ENCODE measurements at regions not wholly inside any gene's neighbourhood (a gene's known extent, or its start where the extent isn't known, plus 50 kb on each side); places are given as distances from the start of the nearest gene placed in this dataset.

- Mint-ChIP-seq H3K4me1 (no peaks in the 10 kb centered on the region), H3K9me3 (peaks cover 81% of the 10 kb centered on the region), H3K27ac (no peak overlapping the region), H3K4me3 (no peak overlapping the region), H3K27me3 (ENCODE audit: low read depth) (peaks cover 9% of the 10 kb centered on the region), H3K36me3 (peaks cover 57% of the 10 kb centered on the region)
- ChIA-PET POLR2A (no interaction called here), CTCF (no interaction called here)
- DNase-seq (ENCODE audit: low spot score) (no peak), ATAC-seq (no peak)
- no peak for TF ChIP-seq ZNF263 (CRISPR knock-in tag; IDR thresholded peaks at IDR 0.05; ENCODE audit: low read depth)
- no peak for TF ChIP-seq NR2C2 (CRISPR knock-in tag; IDR thresholded peaks at IDR 0.05)
- TF ChIP-seq FOXP4 (CRISPR knock-in tag; IDR thresholded peaks at IDR 0.05): no peak
- TF ChIP-seq ZNF671 (CRISPR knock-in tag; IDR thresholded peaks at IDR 0.05): no peak
- TF ChIP-seq ZNF219 (CRISPR knock-in tag; IDR thresholded peaks at IDR 0.05; ENCODE audit: borderline replicate concordance): no peak
- no peak for TF ChIP-seq ZNF121 (CRISPR knock-in tag; IDR thresholded peaks at IDR 0.05)
- TF ChIP-seq, protein P1, sequence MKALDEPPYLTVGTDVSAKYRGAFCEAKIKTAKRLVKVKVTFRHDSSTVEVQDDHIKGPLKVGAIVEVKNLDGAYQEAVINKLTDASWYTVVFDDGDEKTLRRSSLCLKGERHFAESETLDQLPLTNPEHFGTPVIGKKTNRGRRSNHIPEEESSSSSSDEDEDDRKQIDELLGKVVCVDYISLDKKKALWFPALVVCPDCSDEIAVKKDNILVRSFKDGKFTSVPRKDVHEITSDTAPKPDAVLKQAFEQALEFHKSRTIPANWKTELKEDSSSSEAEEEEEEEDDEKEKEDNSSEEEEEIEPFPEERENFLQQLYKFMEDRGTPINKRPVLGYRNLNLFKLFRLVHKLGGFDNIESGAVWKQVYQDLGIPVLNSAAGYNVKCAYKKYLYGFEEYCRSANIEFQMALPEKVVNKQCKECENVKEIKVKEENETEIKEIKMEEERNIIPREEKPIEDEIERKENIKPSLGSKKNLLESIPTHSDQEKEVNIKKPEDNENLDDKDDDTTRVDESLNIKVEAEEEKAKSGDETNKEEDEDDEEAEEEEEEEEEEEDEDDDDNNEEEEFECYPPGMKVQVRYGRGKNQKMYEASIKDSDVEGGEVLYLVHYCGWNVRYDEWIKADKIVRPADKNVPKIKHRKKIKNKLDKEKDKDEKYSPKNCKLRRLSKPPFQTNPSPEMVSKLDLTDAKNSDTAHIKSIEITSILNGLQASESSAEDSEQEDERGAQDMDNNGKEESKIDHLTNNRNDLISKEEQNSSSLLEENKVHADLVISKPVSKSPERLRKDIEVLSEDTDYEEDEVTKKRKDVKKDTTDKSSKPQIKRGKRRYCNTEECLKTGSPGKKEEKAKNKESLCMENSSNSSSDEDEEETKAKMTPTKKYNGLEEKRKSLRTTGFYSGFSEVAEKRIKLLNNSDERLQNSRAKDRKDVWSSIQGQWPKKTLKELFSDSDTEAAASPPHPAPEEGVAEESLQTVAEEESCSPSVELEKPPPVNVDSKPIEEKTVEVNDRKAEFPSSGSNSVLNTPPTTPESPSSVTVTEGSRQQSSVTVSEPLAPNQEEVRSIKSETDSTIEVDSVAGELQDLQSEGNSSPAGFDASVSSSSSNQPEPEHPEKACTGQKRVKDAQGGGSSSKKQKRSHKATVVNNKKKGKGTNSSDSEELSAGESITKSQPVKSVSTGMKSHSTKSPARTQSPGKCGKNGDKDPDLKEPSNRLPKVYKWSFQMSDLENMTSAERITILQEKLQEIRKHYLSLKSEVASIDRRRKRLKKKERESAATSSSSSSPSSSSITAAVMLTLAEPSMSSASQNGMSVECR (CRISPR knock-in tag; IDR thresholded peaks at IDR 0.05; ENCODE audit: borderline replicate concordance): no peak
- TF ChIP-seq JAZF1 (CRISPR knock-in tag; IDR thresholded peaks at IDR 0.05): no peak
- TF ChIP-seq ESRRA (CRISPR knock-in tag; IDR thresholded peaks at IDR 0.05; ENCODE audit: borderline replicate concordance): no peak
- TF ChIP-seq, protein P2, sequence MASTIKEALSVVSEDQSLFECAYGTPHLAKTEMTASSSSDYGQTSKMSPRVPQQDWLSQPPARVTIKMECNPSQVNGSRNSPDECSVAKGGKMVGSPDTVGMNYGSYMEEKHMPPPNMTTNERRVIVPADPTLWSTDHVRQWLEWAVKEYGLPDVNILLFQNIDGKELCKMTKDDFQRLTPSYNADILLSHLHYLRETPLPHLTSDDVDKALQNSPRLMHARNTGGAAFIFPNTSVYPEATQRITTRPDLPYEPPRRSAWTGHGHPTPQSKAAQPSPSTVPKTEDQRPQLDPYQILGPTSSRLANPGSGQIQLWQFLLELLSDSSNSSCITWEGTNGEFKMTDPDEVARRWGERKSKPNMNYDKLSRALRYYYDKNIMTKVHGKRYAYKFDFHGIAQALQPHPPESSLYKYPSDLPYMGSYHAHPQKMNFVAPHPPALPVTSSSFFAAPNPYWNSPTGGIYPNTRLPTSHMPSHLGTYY (CRISPR knock-in tag; IDR thresholded peaks at IDR 0.05): no peak
- TF ChIP-seq CREM (CRISPR knock-in tag; IDR thresholded peaks at IDR 0.05): no peak
- TF ChIP-seq ZMAT4 (CRISPR knock-in tag; IDR thresholded peaks at IDR 0.05): no peak
- TF ChIP-seq, protein P3, sequence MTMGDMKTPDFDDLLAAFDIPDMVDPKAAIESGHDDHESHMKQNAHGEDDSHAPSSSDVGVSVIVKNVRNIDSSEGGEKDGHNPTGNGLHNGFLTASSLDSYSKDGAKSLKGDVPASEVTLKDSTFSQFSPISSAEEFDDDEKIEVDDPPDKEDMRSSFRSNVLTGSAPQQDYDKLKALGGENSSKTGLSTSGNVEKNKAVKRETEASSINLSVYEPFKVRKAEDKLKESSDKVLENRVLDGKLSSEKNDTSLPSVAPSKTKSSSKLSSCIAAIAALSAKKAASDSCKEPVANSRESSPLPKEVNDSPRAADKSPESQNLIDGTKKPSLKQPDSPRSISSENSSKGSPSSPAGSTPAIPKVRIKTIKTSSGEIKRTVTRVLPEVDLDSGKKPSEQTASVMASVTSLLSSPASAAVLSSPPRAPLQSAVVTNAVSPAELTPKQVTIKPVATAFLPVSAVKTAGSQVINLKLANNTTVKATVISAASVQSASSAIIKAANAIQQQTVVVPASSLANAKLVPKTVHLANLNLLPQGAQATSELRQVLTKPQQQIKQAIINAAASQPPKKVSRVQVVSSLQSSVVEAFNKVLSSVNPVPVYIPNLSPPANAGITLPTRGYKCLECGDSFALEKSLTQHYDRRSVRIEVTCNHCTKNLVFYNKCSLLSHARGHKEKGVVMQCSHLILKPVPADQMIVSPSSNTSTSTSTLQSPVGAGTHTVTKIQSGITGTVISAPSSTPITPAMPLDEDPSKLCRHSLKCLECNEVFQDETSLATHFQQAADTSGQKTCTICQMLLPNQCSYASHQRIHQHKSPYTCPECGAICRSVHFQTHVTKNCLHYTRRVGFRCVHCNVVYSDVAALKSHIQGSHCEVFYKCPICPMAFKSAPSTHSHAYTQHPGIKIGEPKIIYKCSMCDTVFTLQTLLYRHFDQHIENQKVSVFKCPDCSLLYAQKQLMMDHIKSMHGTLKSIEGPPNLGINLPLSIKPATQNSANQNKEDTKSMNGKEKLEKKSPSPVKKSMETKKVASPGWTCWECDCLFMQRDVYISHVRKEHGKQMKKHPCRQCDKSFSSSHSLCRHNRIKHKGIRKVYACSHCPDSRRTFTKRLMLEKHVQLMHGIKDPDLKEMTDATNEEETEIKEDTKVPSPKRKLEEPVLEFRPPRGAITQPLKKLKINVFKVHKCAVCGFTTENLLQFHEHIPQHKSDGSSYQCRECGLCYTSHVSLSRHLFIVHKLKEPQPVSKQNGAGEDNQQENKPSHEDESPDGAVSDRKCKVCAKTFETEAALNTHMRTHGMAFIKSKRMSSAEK (CRISPR knock-in tag; IDR thresholded peaks at IDR 0.05; ENCODE audit: borderline replicate concordance): no peak
Measured at GRCh38 chr11:36775130-36775529, 177.1 kb upstream of the RAG2 start.

DNA sequence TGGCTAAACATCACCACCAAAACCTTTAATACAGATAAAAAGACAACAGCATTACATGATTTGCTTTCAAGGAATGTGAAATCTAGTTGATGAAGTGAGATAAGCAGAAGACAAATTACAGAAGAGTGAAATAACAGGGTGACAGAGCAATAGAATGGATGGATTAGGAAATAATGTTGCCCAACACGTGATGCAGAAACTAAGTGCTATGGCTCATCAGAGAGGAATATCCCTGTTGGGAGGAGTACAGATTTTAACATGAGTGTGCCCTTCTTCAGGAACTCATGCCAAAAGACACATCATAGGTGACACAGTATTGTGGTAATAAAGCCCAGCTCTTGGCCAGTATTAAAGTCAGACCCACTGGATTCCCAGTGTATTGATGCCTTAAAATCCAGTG, 176.6 kb upstream of the RAG2 start:
- Mint-ChIP-seq H3K4me1 (no peaks in the 10 kb centered on the region), H3K9me3 (peaks cover 81% of the 10 kb centered on the region), H3K27me3 (ENCODE audit: low read depth) (peaks cover 5% of the 10 kb centered on the region), H3K4me3 (no peak overlapping the region), H3K27ac (no peak overlapping the region), H3K36me3 (peaks cover 56% of the 10 kb centered on the region)
- ATAC-seq: no peak
- TF ChIP-seq JAZF1 (CRISPR knock-in tag; IDR thresholded peaks at IDR 0.05) (no peak), USF2 (CRISPR knock-in tag; IDR thresholded peaks at IDR 0.05) (no peak), NFYB (CRISPR knock-in tag; conservative IDR thresholded peaks at IDR 0.05; ENCODE audit: low read depth) (no peak)
- CTCF ChIA-PET: no interaction called here
- POLR2A ChIA-PET: no interaction called here
- no peak for DNase-seq (ENCODE audit: low spot score)

Measured in WTC11 (cell line).